Trophoblast cell (in vitro differentiated cells and primary cell): ENCODE measurements at regions not wholly inside any gene's neighbourhood (a gene's known extent, or its start where the extent isn't known, plus 50 kb on each side); places are given as distances from the start of the nearest gene placed in this dataset.
"Not testable (repeated sequence)": the region's sequence is repeated elsewhere in the genome, so short reads cannot be mapped to it uniquely, and the experiment has no call there.

ENCODE experiments used
- DNase-seq, 2 donors: peaks; one replicate each; pipeline ENCODE4 v3.0.0-alpha.2; 2016
- H2AFZ ChIP-seq: 2 replicates; pipeline ENCODE4 v1.6.1; 2013; ENCODE audit warnings: low read length, moderate library complexity, mild to moderate bottlenecking; ENCODE audit not compliant: insufficient read depth, poor library complexity
- H2AK5ac ChIP-seq: 2 replicates; pipeline ENCODE4 v1.6.1; 2013; ENCODE audit warnings: mild to moderate bottlenecking, low read length
- H2BK120ac ChIP-seq: 2 replicates; pipeline ENCODE4 v1.6.1; 2013; ENCODE audit warnings: low read length, mild to moderate bottlenecking, moderate library complexity; ENCODE audit not compliant: insufficient read depth, poor library complexity
- H2BK12ac ChIP-seq: 2 replicates; pipeline ENCODE4 v1.6.1; 2013; ENCODE audit warnings: mild to moderate bottlenecking, low read length, moderate library complexity
- H2BK5ac ChIP-seq: 2 replicates; pipeline ENCODE4 v1.6.1; 2013; ENCODE audit warnings: low read length, low read depth, moderate library complexity, mild to moderate bottlenecking; ENCODE audit not compliant: poor library complexity
- H3K14ac ChIP-seq: 2 replicates; pipeline ENCODE4 v1.6.1; 2013; ENCODE audit warnings: mild to moderate bottlenecking, low read length
- H3K18ac ChIP-seq: 2 replicates; pipeline ENCODE4 v1.6.1; 2013; ENCODE audit warnings: mild to moderate bottlenecking, low read length
- H3K23ac ChIP-seq: 2 replicates; pipeline ENCODE4 v1.6.1; 2013; ENCODE audit warnings: low read length
- H3K27ac ChIP-seq: 2 replicates; pipeline ENCODE4 v1.5.1; 2013; ENCODE audit warnings: low read depth, mild to moderate bottlenecking, inconsistent platforms, low read length, moderate library complexity
- H3K27me3 ChIP-seq: 2 replicates; pipeline ENCODE4 v1.6.1; 2013; ENCODE audit warnings: inconsistent platforms, mild to moderate bottlenecking, low read length, moderate library complexity; ENCODE audit not compliant: insufficient read depth
- H3K36me3 ChIP-seq, 2 experiments: 1 replicate in 1 of 2; 2 replicates in 1 of 2; pipeline ENCODE4 v1.6.1; 2013; ENCODE audit warnings: low read length in 2 of 2, mild to moderate bottlenecking in 2 of 2, moderate library complexity in 1 of 2; ENCODE audit not compliant: insufficient read depth in 2 of 2, control insufficient read depth in 1 of 2
- H3K4ac ChIP-seq: 2 replicates; pipeline ENCODE4 v1.6.1; 2013; ENCODE audit warnings: low read depth, mild to moderate bottlenecking, low read length, moderate library complexity
- H3K4me1 ChIP-seq, 2 experiments: 1 replicate in 1 of 2; 2 replicates in 1 of 2; pipeline ENCODE4 v1.6.1; 2013; ENCODE audit warnings: low read length in 2 of 2, mild to moderate bottlenecking in 2 of 2, moderate library complexity in 1 of 2; ENCODE audit not compliant: insufficient read depth in 2 of 2, control insufficient read depth in 1 of 2
- H3K4me2 ChIP-seq: 2 replicates; pipeline ENCODE4 v1.6.1; 2013; ENCODE audit warnings: inconsistent platforms, mild to moderate bottlenecking, low read length, moderate library complexity
- H3K4me3 ChIP-seq: 2 replicates; pipeline ENCODE4 v1.5.1; 2013; ENCODE audit warnings: mild to moderate bottlenecking, low read depth, low read length, inconsistent platforms
- H3K79me1 ChIP-seq: one replicate; pipeline ENCODE4 v1.6.1; 2013; ENCODE audit warnings: low read length
- H3K79me2 ChIP-seq: 2 replicates; pipeline ENCODE4 v1.6.1; 2013; ENCODE audit warnings: low read length, mild to moderate bottlenecking; ENCODE audit not compliant: control insufficient read depth, insufficient read depth, poor library complexity
- H3K9ac ChIP-seq: 2 replicates; pipeline ENCODE4 v1.6.1; 2013; ENCODE audit warnings: mild to moderate bottlenecking, low read length
- H3K9me3 ChIP-seq: 2 replicates; pipeline ENCODE4 v1.6.1; 2013; ENCODE audit warnings: low read depth, mild to moderate bottlenecking, control low read depth, inconsistent platforms, low read length; ENCODE audit not compliant: insufficient read depth
- H4K12ac ChIP-seq: 2 replicates; pipeline ENCODE4 v1.6.1; 2013; ENCODE audit warnings: low read depth, mild to moderate bottlenecking, low read length, moderate library complexity
- H4K8ac ChIP-seq: 2 replicates; pipeline ENCODE4 v1.6.1; 2013; ENCODE audit warnings: low read depth, mild to moderate bottlenecking, low read length, moderate library complexity
- H4K91ac ChIP-seq: one replicate; pipeline ENCODE4 v1.6.1; 2013; ENCODE audit warnings: low read depth, mild to moderate bottlenecking, low read length, moderate library complexity
- WGBS: extraction: QIAGEN DNeasy Blood & Tissue Kit; methylation state at CpG from one replicate; pipeline ENCODE4 v1.1.7; 2013; ENCODE audit warnings: missing lambda C conversion rate; ENCODE audit not compliant: insufficient read length, insufficient coverage; ENCODE audit errors: extremely low coverage; 5-methylcytosine and 5-hydroxymethylcytosine counted together

- H4K8ac ChIP-seq: no peak overlapping the region
- H3K27me3 ChIP-seq: no peaks in the 10 kb centered on the region
- peaks cover 1% of the 10 kb centered on the region for H3K9me3 ChIP-seq
- H2AFZ ChIP-seq: no peak overlapping the region
- DNase-seq: no peak
- no peak overlapping the region for H3K23ac ChIP-seq
- no peak overlapping the region for H3K27ac ChIP-seq
- H3K79me2 ChIP-seq: no peaks in the 10 kb centered on the region
- no peaks in the 10 kb centered on the region for H3K36me3 ChIP-seq
- H2AK5ac ChIP-seq: no peak overlapping the region
- H3K14ac ChIP-seq: no peak overlapping the region
- no peak overlapping the region for H3K9ac ChIP-seq
- no peak overlapping the region for H3K18ac ChIP-seq
- H4K91ac ChIP-seq: no peak overlapping the region
- H2BK120ac ChIP-seq: no peak overlapping the region
- H3K4me2 ChIP-seq: no peak overlapping the region
- no peak overlapping the region for H4K12ac ChIP-seq
- no peaks in the 10 kb centered on the region for H3K4me1 ChIP-seq
- no peak overlapping the region for H2BK5ac ChIP-seq
- H3K4ac ChIP-seq: no peak overlapping the region
- H2BK12ac ChIP-seq: no peak overlapping the region
- no CpG with 5 or more reads among the region's 14 CpGs for WGBS
- H3K79me1 ChIP-seq: no peaks in the 10 kb centered on the region
- no peak overlapping the region for H3K4me3 ChIP-seq
Measured at GRCh38 chr2:9725106-9725505, 94.3 kb upstream of the YWHAQ start.

DNA sequence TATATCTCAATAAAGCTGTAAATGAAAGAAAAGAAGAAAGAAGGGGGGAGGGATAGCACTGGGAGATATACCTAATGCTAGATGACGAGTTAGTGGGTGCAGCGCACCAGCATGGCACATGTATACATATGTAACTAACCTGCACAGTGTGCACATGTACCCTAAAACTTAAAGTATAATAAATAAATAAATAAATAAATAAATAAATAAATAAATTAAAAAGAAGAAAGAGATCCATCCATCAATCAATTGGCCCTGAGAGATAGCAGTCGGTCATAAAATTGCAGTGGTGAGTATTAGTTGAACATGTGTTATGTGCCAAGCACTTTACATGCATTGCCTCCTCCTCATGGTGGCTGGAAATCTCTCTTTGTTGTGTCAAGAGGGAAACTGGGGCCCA lies 95.2 kb upstream of the YWHAQ start:
- not testable (repeated sequence) for H4K8ac ChIP-seq, H4K12ac ChIP-seq, H3K9me3 ChIP-seq, H2AK5ac ChIP-seq, H3K27ac ChIP-seq, H2BK5ac ChIP-seq, H3K9ac ChIP-seq, H3K4ac ChIP-seq, H2BK120ac ChIP-seq, H3K4me2 ChIP-seq, H2AFZ ChIP-seq, H3K79me1 ChIP-seq, H3K23ac ChIP-seq, H3K4me1 ChIP-seq, H3K4me3 ChIP-seq, H2BK12ac ChIP-seq, H3K27me3 ChIP-seq, H3K18ac ChIP-seq, H4K91ac ChIP-seq, H3K79me2 ChIP-seq, DNase-seq, H3K36me3 ChIP-seq, H3K14ac ChIP-seq
- no CpG with 5 or more reads among the region's 3 CpGs for whole genome bisulfite sequencing

DNA sequence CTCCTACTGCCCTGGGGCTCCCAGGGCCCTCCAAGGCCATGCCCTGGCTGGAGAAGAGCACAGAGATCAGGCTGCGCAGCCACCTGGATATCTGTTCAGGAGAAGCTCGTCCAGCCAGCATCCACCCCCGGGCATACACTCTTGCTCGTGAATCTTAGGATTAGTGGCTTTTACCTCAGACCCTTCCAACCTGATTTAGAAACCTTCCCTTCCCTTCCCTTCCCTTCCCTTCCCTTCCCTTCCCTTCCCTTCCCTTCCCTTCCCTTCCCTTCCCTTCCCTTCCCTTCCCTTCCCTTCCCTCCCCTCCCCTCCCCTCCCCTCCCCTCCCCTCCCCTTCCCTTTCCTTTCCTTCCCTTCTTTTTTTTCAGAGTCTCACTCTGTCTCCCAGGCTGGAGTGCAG lies 99.7 kb upstream of the YWHAQ start:
- H3K79me1 ChIP-seq, H2BK5ac ChIP-seq, H3K27me3 ChIP-seq, H3K4me1 ChIP-seq, H3K23ac ChIP-seq, H3K4me3 ChIP-seq, H3K9ac ChIP-seq, H3K9me3 ChIP-seq, H2BK12ac ChIP-seq, H3K79me2 ChIP-seq, H3K14ac ChIP-seq, DNase-seq, H2AFZ ChIP-seq, H4K8ac ChIP-seq, H2AK5ac ChIP-seq, H4K91ac ChIP-seq, H3K4me2 ChIP-seq, H2BK120ac ChIP-seq, H3K27ac ChIP-seq, H3K36me3 ChIP-seq, H3K18ac ChIP-seq, H4K12ac ChIP-seq, H3K4ac ChIP-seq: not testable (repeated sequence)
- WGBS: no CpG with 5 or more reads among the region's 4 CpGs

DNA sequence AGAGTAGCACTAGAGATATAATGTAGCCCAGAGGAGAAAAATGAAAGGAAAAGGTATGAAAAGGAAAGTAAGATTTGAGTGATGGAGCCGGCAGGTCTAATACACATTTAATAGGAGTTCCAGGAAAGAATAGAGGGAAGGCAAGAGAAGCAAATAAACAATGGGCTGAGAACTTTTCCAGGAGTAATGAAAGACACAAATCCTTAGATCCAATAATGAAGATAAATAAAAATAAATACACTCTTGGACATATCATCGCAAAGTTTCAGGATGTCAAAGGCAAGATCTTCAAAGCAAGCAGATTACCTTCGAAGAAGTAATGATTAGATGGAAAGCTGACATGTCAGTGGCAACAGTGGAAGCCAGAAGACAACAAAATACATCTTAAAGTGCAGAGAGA lies 102.0 kb upstream of the YWHAQ start:
- H3K14ac ChIP-seq: no peak overlapping the region
- no peak overlapping the region for H3K4me2 ChIP-seq
- H3K23ac ChIP-seq: no peak overlapping the region
- H3K79me1 ChIP-seq: no peaks in the 10 kb centered on the region
- H3K4me3 ChIP-seq: no peak overlapping the region
- no peak overlapping the region for H2AFZ ChIP-seq
- no peak overlapping the region for H2AK5ac ChIP-seq
- no peak overlapping the region for H3K18ac ChIP-seq
- no peaks in the 10 kb centered on the region for H3K4me1 ChIP-seq
- H3K9ac ChIP-seq: no peak overlapping the region
- no peak overlapping the region for H4K8ac ChIP-seq
- no peak overlapping the region for H3K4ac ChIP-seq
- WGBS: no CpG with 5 or more reads among the region's 3 CpGs
- H3K36me3 ChIP-seq: no peaks in the 10 kb centered on the region
- no peaks in the 10 kb centered on the region for H3K9me3 ChIP-seq
- H2BK5ac ChIP-seq: no peak overlapping the region
- H4K91ac ChIP-seq: no peak overlapping the region
- no peak overlapping the region for H3K27ac ChIP-seq
- no peak overlapping the region for H2BK12ac ChIP-seq
- H2BK120ac ChIP-seq: no peak overlapping the region
- no peaks in the 10 kb centered on the region for H3K27me3 ChIP-seq
- H3K79me2 ChIP-seq: no peaks in the 10 kb centered on the region
- no peak for DNase-seq
- H4K12ac ChIP-seq: no peak overlapping the region
